AG09319 (cell line): ENCODE measurements at regions not wholly inside any gene's neighbourhood (a gene's known extent, or its start where the extent isn't known, plus 50 kb on each side); places are given as distances from the start of the nearest gene placed in this dataset.

Experiments used
- DNase-seq: peaks from one replicate; pipeline ENCODE4 v3.0.0-alpha.2; 2010; ENCODE audit warnings: low read depth; ENCODE audit errors: extremely low read depth
- CTCF ChIP-seq: IDR thresholded peaks from 2 replicates; pipeline ENCODE4 v1.5.1; 2011; ENCODE audit warnings: low read depth, mild to moderate bottlenecking, inconsistent platforms, low read length, moderate library complexity

GRCh38 chr13:34006011-34006410 is 188.1 kb downstream of the RFC3 start:
- no peak for DNase-seq
- TF ChIP-seq CTCF, result no peak

- no peak for TF ChIP-seq CTCF
Observed at GRCh38 chr13:34011552-34012085, 193.7 kb downstream of the RFC3 start.

GRCh38 chr13:34012382-34012781 is 194.4 kb downstream of the RFC3 start:
- no peak for DNase-seq

More at GRCh38 chr13:34011552-34012085, 193.7 kb downstream of the RFC3 start:
- DNase-seq, result no peak

GRCh38 chr13:34013061-34013460 is 195.1 kb downstream of the RFC3 start:
- no peak for TF ChIP-seq CTCF

More at GRCh38 chr13:34012382-34012781, 194.4 kb downstream of the RFC3 start:
- no peak for TF ChIP-seq CTCF

GRCh38 chr13:34017231-34017630 is 199.3 kb downstream of the RFC3 start:
- no peak for TF ChIP-seq CTCF

More at GRCh38 chr13:34013061-34013460, 195.1 kb downstream of the RFC3 start:
- DNase-seq, result no peak

GRCh38 chr13:34019870-34020269 is 201.9 kb downstream of the RFC3 start:
- no peak for TF ChIP-seq CTCF
- DNase-seq, result no peak

More at GRCh38 chr13:34017231-34017630, 199.3 kb downstream of the RFC3 start:
- DNase-seq, result no peak

- TF ChIP-seq CTCF, result no peak
- DNase-seq, result no peak
Observed at GRCh38 chr13:34020388-34020787, 202.4 kb downstream of the RFC3 start.
